MCF 10A (cell line): ENCODE measurements at regions not wholly inside any gene's neighbourhood (a gene's known extent, or its start where the extent isn't known, plus 50 kb on each side); places are given as distances from the start of the nearest gene placed in this dataset.
"Not testable (repeated sequence)": the region's sequence is repeated elsewhere in the genome, so short reads cannot be mapped to it uniquely, and the experiment has no call there.

Source experiments
- BruUV-seq: library from RNA; stranded (reverse); fragments of 400-500 nt; replicated peaks from 2 replicates; lab custom pipeline; 2021; lab: Mats Ljungman, UMichigan
- CTCF ChIA-PET: fragments of 300-600 bp; sonication (Branson Sonifier 250); formaldehyde crosslinking; extraction: SDS; loops from one replicate; lab custom pipeline; 2021; ENCODE audit warnings: antibody characterized with exemption, inconsistent platforms; lab: Yijun Ruan, JAX
- POLR2A ChIA-PET: fragments of 300-600, 350-650 bp; sonication (Branson Sonifier 250); formaldehyde crosslinking; extraction: SDS; loops from one replicate; lab custom pipeline; 2020; ENCODE audit warnings: antibody characterized with exemption, inconsistent platforms; lab: Yijun Ruan, JAX
- DNase-seq: peaks from one replicate; pipeline ENCODE4 v3.0.0-alpha.2; 2018; ENCODE audit not compliant: unreplicated experiment
- H3K27ac Mint-ChIP-seq: one replicate; pipeline ENCODE4 v1.8.0; 2022; ENCODE audit warnings: mild to moderate bottlenecking, low read depth, mixed read lengths; ENCODE audit not compliant: unreplicated experiment
- H3K27me3 Mint-ChIP-seq: one replicate; pipeline ENCODE4 v1.8.0; 2022; ENCODE audit warnings: mixed read lengths; ENCODE audit not compliant: insufficient read depth, unreplicated experiment
- H3K36me3 Mint-ChIP-seq: one replicate; pipeline ENCODE4 v1.8.0; 2022; ENCODE audit warnings: mild to moderate bottlenecking, moderate library complexity, mixed read lengths; ENCODE audit not compliant: insufficient read depth, unreplicated experiment
- H3K4me1 Mint-ChIP-seq: one replicate; pipeline ENCODE4 v1.8.0; 2022; ENCODE audit warnings: mixed read lengths; ENCODE audit not compliant: insufficient read depth, unreplicated experiment
- H3K4me3 Mint-ChIP-seq: one replicate; pipeline ENCODE4 v1.8.0; 2022; ENCODE audit warnings: mild to moderate bottlenecking, moderate library complexity, mixed read lengths; ENCODE audit not compliant: unreplicated experiment
- H3K9me3 Mint-ChIP-seq: one replicate; pipeline ENCODE4 v1.8.0; 2022; ENCODE audit warnings: mixed read lengths; ENCODE audit not compliant: unreplicated experiment
- intact Hi-C: fragments of 100-400 bp; cut with micrococcal nuclease; formaldehyde crosslinking; loops from 2 replicates; pipeline ENCODE4 v1.14.1; 2022
- TF ChIP-seq, protein P1 (sequence below): fragments of 200-600 bp; IDR thresholded peaks from one replicate; pipeline ENCODE4 v1.8.0; 2022; ENCODE audit warnings: antibody characterized with exemption, mild to moderate bottlenecking; ENCODE audit not compliant: unreplicated experiment

DNA sequence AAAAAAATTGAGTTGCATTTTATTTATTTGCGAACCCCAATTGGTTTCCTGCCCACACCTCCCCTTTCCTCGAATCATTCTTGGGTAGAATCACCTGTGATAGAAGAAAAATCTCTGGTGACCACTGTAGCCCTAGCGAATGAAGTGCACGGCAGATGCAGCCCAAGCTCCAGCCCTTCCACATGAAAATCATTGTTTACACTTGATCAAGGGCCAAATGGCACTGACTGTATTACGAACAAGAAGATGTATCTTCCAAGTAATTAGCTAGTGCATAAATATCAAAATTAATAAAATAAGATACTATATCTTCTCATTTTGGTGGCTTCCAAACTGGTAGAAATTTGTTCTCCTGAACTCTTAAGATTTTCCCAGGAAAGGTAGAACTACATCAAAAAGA, 93.4 kb upstream of the ARID1B start:
- no peaks in the 10 kb centered on the region for H3K27me3 Mint-ChIP-seq

GRCh38 chr6:156676721-156677120, 100.5 kb upstream of the ARID1B start:
- no peak overlapping the region for H3K4me3 Mint-ChIP-seq
- H3K4me1 Mint-ChIP-seq: no peaks in the 10 kb centered on the region
- CTCF ChIA-PET: interaction anchor here (0.7 kb wide), 1 partner anchor 510 kb away, joined by 3 read pairs; no protein-coding TSS in a partner anchor
- H3K36me3 Mint-ChIP-seq: no peaks in the 10 kb centered on the region
- POLR2A ChIA-PET: no interaction called here
- peaks cover 11% of the 10 kb centered on the region for H3K9me3 Mint-ChIP-seq
- intact Hi-C loops: no loop called here
- no peak for DNase-seq
- no peaks in the 10 kb centered on the region for H3K27me3 Mint-ChIP-seq
- TF ChIP-seq, protein P1, sequence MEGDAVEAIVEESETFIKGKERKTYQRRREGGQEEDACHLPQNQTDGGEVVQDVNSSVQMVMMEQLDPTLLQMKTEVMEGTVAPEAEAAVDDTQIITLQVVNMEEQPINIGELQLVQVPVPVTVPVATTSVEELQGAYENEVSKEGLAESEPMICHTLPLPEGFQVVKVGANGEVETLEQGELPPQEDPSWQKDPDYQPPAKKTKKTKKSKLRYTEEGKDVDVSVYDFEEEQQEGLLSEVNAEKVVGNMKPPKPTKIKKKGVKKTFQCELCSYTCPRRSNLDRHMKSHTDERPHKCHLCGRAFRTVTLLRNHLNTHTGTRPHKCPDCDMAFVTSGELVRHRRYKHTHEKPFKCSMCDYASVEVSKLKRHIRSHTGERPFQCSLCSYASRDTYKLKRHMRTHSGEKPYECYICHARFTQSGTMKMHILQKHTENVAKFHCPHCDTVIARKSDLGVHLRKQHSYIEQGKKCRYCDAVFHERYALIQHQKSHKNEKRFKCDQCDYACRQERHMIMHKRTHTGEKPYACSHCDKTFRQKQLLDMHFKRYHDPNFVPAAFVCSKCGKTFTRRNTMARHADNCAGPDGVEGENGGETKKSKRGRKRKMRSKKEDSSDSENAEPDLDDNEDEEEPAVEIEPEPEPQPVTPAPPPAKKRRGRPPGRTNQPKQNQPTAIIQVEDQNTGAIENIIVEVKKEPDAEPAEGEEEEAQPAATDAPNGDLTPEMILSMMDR: no peak
- no peak overlapping the region for H3K27ac Mint-ChIP-seq
- no TSS peak for BruUV-seq

More for the DNA sequence above, 93.4 kb upstream of the ARID1B start:
- no peak overlapping the region for H3K27ac Mint-ChIP-seq
- H3K4me1 Mint-ChIP-seq: peaks cover 8% of the 10 kb centered on the region
- no TSS peak for BruUV-seq
- no peaks in the 10 kb centered on the region for H3K36me3 Mint-ChIP-seq
- TF ChIP-seq, protein P1: no peak
- H3K4me3 Mint-ChIP-seq: no peak overlapping the region
- CTCF ChIA-PET: interaction anchor here (0.6 to 1.4 kb wide), 3 partner anchors 37 to 368 kb away, joined by 3 to 6 read pairs (median 3); no protein-coding TSS in a partner anchor
- intact Hi-C loops: no loop called here
- DNase-seq: no peak
- no peaks in the 10 kb centered on the region for H3K9me3 Mint-ChIP-seq
- POLR2A ChIA-PET: interaction anchor here (1.7 to 4.3 kb wide), 2 partner anchors 37 to 95 kb away, joined by 4 to 71 read pairs; no protein-coding TSS in a partner anchor

GRCh38 chr6:156674197-156674596, 103.0 kb upstream of the ARID1B start:
- H3K9me3 Mint-ChIP-seq: peaks cover 11% of the 10 kb centered on the region
- BruUV-seq: no TSS peak
- no peaks in the 10 kb centered on the region for H3K4me1 Mint-ChIP-seq
- no peak overlapping the region for H3K4me3 Mint-ChIP-seq
- DNase-seq: no peak
- H3K27me3 Mint-ChIP-seq: no peaks in the 10 kb centered on the region
- TF ChIP-seq, protein P1: no peak
- ChIA-PET POLR2A (no interaction called here), CTCF (interaction anchor here (1.1 kb wide), 1 partner anchor 56 kb away, joined by 3 read pairs; no protein-coding TSS in a partner anchor)
- intact Hi-C loops: no loop called here
- H3K27ac Mint-ChIP-seq: no peak overlapping the region
- no peaks in the 10 kb centered on the region for H3K36me3 Mint-ChIP-seq

GRCh38 chr6:156670097-156670496, 107.1 kb upstream of the ARID1B start:
- H3K4me3 Mint-ChIP-seq, H3K27ac Mint-ChIP-seq, H3K4me1 Mint-ChIP-seq, intact Hi-C loops, CTCF ChIA-PET, POLR2A ChIA-PET, H3K36me3 Mint-ChIP-seq, BruUV-seq, DNase-seq: not testable (repeated sequence)
- Mint-ChIP-seq H3K27me3 (peaks cover 31% of the 10 kb centered on the region), H3K9me3 (peaks cover 11% of the 10 kb centered on the region)
